ENCODE measurements at regions not wholly inside any gene's neighbourhood (a gene's known extent, or its start where the extent isn't known, plus 50 kb on each side); places are given as distances from the start of the nearest gene placed in this dataset.

DNA sequence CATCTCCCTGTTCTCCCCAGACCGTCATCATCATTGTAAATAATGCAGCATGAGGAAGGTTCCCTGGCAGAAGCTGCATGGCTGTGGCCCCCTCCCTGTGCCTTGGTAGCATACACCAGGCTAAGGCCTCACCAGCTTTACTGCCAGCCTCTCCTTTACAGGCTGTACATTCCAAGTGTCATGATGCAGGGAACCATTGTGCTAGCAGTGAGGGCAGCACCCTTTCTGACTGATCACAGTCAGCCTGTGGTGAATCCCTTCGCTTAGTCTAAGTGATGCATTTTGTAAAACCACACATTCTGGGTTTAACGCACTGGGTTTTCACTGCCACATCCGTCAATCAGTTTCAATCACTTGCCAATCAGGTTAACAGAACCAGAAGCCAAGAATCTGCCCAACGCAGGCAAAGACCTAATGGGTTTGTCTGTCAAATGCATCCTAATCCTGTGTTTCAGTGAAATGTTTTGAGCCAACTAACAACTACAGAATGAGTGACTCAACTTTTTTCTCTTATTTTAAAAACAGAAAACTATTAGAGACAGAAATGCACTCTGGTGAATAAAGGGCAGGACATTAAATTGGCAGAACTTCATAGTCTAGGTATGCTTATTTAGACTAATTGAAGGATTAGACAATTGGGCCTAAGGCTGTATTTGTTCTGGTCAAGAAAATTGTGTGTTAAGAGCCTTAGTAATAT, 225.9 kb upstream of the DPH6 start:
- DNase-seq (ENCODE audit: low spot score), result no peak

DNA sequence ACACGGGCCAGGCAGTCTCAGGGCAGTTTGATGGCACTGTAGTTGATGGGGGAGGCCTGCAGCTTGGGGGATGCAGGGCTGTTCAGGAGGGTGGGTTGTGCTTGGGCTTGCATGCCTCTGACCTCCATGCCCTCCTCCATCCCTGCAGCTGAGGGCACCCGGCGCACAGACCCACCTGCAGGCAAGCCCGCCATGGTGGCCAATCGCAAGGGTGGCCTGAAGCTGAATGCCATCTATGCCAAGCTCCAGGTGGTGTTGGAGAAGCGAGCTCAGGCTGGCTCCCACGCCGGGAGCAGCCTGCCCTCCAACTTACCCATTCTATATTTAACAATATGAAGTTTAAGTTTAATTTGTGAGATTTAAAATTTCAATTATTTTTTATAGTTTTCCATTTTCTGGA, 228.7 kb upstream of the DPH6 start:
- DNase-seq (ENCODE audit: low spot score), result no peak

DNA sequence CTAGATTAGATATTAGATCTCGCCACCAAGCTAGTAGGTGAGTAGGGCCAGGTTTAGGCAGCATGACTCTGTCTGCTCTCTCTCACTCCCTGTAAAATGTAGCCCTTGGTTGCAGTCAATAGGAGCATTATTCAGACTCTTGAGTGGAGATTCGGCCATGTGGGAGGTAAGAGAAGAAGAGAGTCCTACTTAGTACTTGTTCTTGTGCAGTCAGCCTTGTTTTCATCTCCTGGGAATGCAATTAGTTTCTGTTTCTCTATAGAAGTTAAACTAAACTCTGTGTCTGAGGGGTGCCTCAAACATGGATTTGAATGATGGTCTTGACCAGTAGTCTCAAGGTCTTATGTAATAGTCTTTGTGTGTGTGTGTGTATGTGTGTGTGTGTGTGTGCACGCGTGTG, 229.5 kb upstream of the DPH6 start:
- no peak for DNase-seq (ENCODE audit: low spot score)

DNA sequence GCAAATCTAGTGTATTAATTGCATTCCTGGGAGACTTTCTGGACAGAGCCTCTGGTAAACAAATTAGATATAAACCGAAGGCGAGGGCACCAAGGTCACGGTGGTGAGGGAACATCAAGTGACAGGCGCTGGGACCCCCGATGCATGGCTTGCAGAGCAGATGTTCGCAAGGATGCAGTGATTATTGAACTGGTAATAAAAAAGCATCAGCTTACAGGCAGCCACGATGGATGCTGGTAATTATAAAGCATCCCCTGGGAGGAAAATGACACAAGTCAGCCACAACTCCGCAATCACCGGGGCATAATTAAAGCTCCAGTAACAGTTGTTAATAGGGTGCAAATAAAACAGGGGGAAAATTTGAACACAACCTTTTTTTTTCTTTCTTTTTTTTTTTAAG, 231.1 kb upstream of the DPH6 start:
- no peak for DNase-seq (ENCODE audit: low spot score)

DNA sequence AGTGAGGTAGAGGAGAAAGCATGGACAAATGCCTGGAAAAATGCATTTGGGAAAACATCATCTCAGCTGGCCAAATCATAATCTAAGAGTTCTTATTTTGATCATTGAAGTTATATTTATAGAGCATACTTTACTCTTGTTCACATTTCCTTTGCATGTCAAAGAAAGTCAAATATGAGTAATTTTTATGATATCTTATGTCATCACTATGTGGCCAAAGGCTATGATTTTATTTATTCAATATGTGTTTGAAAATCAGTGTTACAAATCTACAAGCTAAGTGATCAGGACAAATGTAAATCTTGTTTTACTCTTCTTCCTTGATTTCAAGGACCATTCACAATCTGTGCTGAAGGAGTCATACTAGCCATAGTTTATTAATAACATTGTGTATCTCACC, 237.2 kb upstream of the DPH6 start:
- no peak for DNase-seq (ENCODE audit: low spot score)

DNA sequence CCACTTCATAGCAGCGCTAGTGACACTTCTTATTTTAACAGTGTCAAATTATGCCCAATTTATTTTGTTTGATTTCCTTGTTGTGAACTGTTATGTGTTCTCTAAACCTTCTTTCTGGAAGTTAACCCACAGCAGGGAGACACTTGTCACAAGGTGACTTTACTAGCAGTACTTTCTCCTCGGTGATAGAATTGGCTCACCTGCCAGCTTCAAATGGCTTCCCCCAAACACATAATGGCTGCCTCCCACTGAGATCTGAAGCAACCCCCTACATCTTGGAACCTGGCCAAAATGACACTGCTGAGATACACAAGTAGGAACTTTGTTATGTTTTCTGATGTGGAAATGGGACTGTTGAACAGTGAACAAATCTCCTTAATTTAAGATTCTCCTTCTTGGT, 238.8 kb upstream of the DPH6 start:
- DNase-seq (ENCODE audit: low spot score), result no peak

- no peak for DNase-seq (ENCODE audit: low spot score)
These were observed 264.0 kb upstream of the DPH6 start for GRCh38 chr15:35810007-35810406.

DNA sequence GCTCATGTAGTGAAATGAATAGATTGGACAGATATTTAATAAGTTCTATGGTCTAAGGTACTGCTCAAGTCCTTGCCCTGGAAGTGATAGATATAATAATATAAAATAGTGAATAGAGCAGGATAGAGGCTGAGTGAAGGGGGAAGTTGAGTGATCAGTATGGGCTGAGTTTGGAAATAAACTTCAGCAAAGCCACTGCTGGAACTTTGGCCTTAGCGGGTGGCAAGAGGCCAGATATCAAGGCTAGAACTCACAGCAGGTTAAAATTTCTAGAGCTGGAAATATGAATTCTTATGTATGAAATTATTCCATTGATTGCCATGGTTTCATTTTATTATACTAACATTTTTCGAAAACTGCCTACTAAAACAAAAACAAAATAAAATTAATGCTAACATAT, 267.6 kb upstream of the DPH6 start:
- no peak for DNase-seq (ENCODE audit: low spot score)

DNA sequence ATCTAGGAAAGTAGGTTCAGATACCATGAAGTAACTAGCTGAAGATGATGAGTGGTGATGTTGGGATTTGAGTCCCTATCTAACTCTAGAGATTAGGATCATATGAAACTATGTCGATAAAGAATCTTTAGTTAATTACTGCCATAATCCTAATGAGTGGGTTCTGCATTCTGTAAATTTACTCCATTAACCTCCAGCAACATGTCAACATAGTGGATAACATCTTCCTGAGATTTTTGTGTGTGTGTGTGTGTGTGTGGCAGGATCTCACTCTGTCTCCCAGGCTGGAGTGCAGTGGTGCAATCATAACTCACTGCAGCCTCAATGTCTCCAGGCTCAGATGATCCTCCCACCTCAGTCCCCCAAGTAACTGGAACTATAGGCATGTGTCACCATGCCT, 272.9 kb upstream of the DPH6 start:
- DNase-seq (ENCODE audit: low spot score), result no peak

DNA sequence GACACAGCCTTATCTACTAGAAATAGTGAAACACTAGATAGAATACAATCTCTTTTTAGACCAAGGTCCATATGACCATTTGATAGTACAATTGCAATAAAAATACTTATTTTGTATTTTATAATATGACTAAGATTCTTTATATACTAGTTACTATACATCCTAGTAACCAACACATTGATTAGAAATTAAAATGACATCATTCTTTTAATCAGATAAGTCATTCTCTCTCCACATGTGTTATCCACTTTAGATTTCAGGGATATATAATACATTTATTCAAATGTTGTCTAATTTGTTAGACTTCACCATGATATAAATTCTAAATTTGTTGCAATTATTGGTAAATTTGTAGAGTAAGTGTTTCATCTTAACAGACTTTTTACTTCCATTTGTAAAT, 276.2 kb upstream of the DPH6 start:
- no peak for DNase-seq (ENCODE audit: low spot score)

DNA sequence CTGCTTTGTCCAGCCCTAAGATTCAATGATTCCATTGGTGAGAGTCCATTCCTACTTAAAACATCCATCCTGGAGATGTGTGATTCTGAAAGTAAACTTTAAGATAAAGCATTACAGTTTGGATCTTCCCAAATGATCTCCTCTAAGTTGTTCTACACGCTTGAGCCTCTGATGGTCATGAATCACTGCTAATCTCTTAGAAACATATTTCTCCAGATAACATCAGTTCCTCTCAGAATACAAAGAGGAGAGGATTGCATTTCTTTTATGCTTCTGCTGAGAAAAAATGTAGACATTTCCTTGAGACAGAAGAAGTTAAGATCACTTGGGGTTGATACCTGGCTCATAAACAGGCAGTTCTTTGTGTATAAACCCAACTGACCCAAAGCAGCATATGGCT, 281.2 kb upstream of the DPH6 start:
- no peak for DNase-seq (ENCODE audit: low spot score)

DNA sequence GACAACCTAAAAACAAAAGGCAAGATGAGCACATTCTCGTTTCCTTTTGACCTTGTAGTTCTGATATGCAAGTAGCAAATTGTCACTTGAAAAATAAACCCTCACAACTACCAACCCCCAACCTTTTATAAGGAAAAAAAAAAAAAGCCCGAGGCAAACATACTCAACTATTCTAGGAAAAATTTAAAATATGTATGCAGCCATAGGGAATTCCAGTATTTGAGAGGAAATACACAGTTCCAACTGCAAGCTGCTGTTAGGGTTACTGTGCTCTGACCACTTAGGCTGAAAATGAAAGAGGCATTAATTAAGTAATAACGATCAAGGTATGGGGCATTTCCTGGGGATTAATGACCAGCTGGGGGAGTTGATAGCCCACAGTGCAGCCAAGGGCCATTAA, 281.9 kb upstream of the DPH6 start:
- DNase-seq (ENCODE audit: low spot score), result no peak

GRCh38 chr15:35833581-35833980, 287.6 kb upstream of the DPH6 start:
- no peak for DNase-seq (ENCODE audit: low spot score)

DNA sequence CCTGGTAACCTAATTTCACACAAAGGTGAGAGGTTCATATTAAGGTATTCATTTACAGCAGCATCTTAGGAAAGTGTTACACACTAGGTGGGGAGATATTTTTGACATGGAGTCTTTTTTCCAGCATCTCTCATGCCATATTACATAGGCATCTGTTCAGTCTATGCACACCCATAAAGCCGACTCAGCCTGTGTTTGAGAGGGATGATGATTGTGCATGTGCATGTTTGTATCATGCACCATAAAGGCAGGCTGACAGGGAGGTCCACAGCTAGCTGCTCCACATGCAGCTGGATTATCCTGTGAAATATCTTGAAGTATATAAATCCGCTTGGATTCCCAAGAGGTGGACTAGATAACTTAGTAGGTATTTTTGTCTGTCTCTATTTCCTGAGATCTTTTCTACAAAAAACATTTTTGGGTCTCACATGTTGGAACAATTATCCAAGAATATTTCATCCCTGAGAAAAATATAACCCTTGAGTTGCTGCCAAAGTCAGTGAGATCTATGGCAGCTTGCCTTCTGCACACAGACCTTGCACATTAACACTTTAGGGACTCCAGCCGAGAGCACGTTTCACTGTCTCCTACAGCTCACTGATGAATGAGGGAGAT, 288.4 kb upstream of the DPH6 start:
- DNase-seq (ENCODE audit: low spot score), result no peak

GRCh38 chr15:35834866-35835265, 288.9 kb upstream of the DPH6 start:
- no peak for DNase-seq (ENCODE audit: low spot score)

DNA sequence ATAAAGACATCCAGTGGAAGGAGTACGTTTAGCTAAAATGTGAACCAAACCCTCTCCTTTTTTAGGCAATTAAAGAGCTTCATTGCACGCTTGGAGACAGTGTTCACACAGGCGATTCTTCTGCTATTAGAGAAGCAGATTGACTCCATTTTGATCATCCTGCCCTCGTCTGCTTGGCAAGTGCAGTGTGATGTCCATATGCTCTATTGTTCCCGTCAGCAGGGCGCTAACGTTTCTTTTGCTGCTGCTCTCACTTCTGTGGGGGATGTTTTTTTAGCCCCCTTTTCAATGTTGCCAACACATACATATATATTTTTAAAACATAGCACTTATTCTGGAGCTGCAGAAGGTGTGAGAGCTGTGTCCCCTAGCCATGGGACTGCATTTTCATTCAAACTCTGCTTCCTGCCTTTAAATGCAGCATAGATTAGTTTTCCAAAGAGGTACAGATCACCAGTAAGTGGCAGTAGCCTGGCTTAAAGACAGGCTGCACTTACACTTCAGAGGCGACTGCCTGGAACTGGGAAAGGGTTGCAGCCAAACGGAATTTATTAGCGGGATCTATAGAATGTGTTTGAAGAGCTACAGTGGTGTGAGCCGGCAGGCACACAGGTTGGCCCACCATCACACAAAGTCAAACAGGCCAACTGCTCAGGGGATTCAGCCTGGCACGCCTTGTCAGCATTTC, 292.6 kb upstream of the DPH6 start:
- DNase-seq (ENCODE audit: low spot score), result no peak

DNA sequence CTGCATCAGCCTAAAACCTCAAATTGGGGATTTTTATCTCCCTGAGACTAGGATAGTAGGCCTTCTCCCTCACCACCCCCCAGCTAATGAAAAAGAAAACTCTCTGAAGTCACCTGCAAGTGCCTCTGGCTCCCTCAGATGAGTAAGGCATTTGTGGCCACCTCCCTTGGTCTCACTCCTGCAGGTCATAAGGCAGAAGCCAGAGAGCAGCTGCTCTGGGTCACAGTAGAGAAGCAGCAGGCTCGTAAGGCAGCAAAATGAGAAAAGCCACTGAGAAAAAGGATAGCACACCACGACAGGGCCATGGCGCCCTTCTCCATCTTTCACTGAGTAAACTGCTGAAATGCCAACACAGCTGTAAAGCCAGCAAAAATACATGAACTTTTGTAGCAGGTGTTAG, 296.7 kb upstream of the DPH6 start:
- DNase-seq (ENCODE audit: low spot score), result no peak

GRCh38 chr15:35843498-35843897, 297.5 kb upstream of the DPH6 start:
- DNase-seq (ENCODE audit: low spot score), result no peak

DNA sequence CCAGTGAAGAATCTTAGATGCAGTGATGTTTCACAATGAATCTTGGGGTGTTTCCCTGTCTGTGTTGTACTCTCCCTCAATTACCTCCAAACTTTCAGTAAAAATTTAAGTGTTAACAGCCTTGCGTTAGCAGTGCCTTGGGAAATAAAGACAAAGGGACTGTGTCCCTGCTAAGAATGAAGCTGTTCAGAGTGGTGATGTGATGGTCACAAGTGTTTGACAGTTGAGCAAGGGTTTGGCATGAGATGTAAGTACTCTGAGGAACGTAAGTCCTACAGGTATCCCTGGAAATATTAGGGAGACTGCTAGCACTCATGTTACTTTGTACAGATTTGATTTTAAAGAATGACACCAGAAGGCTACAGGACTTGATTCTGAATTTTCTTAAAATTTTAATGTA, 304.3 kb upstream of the DPH6 start:
- no peak for DNase-seq (ENCODE audit: low spot score)

DNA sequence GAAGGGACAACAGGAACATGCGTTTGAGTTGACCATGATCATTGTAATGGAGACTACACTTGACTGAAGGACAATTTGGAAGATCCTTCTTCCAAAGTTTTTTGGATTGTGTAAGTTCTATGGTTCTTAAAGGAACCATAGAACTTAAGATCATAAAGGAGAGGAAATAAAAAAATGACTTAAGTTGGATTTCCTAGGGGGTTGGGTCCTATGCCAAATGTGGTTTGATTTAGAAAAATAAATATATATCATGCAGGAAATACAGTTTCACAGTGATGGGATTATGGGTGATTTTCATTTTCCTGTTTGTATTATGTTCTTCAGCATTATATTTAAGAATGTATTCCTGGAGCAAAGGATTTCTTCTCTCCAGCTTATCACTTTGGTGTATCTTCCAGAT, 305.5 kb upstream of the DPH6 start:
- no peak for DNase-seq (ENCODE audit: low spot score)

DNA sequence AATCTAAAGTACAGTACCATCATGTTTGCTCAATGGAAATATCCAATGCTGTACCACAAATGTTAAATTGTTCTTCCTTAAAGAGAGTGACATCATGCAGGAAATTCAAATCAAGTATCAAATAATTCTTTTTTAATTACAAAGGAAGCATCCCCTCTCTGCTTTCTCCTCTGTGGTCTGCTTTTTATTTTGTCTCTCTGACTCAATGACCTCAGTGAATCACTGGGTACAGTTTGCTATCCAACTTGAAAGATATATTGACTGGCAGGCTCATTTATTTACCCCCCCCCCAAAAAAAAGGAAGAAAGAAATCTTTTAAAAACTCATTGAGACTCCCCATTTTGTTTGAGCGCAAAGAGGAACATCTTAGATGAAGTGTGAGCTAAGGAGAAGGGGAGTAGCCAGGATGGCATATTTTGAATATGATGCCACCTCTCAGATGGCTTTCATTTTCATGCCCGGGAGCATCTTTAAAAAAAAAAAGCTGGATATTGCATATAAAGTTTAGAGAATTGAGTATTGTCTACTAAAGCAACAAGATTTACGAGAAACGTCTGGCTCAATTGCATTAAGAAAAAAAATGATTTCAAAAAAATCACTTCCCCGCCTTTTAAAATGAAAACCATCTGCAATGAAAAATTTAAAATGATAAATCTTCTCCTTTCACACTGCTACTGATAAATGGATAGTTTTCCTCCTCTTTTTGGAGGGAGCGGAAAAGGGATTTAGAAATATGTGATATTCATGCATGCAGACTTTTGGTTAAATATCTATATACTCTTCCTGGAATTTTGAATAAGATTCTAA, 307.1 kb upstream of the DPH6 start:
- DNase-seq (ENCODE audit: low spot score), result no peak

DNA sequence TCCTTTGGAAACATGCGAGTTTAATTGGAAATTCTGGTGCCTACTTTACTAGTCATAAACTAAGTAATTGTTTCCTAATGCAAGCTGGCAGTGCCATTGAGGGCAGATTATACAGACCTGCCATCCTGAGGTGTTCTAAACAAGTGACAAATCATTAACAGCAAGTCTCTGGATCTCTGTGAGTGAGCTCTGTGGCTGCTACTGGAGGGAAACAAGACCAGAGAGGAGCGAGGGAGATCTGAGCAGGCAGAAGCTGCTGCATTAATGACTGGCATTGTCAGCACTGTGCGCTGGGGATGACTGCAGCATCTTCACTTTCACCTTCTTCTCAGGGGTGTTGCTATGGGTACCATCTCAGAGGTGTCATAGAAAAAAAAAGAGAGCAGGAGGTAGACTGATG, 308.4 kb upstream of the DPH6 start:
- no peak for DNase-seq (ENCODE audit: low spot score)
